ACHN (cell line): ENCODE measurements at regions not wholly inside any gene's neighbourhood (a gene's known extent, or its start where the extent isn't known, plus 50 kb on each side); places are given as distances from the start of the nearest gene placed in this dataset.
A peak's percentile ranks its signal among the peaks of the same experiment; 100 is the strongest.
"Not testable (repeated sequence)": the region's sequence is repeated elsewhere in the genome, so short reads cannot be mapped to it uniquely, and the experiment has no call there.

Source experiments
- DNase-seq: peaks from one replicate; pipeline ENCODE4 v3.0.0-alpha.2; 2015
- in situ Hi-C: cut with HindIII; loops from 2 replicates; pipeline ENCODE4 v1.10.0; 2017; ENCODE audit warnings: low sequenced_read_pairs, low pct_ligation_motif_present, low pct_unique_long_range_greater_than_20kb

GRCh38 chr1:94310570-94311270 lies 73.3 kb upstream of the ARHGAP29 start:
- no peak for DNase-seq

GRCh38 chr1:94309829-94310569 lies 72.6 kb upstream of the ARHGAP29 start:
- no peak for DNase-seq
- in situ Hi-C loops: loop anchor here (10.0 kb wide), 1 partner anchor 65 kb away; no protein-coding TSS in a partner anchor

More at GRCh38 chr1:94310570-94311270, 73.3 kb upstream of the ARHGAP29 start:
- in situ Hi-C loops: loop anchor here (10.0 kb wide), 1 partner anchor 66 kb away; no protein-coding TSS in a partner anchor

- no peak for DNase-seq
- in situ Hi-C loops: no loop called here
These were observed 71.8 kb upstream of the ARHGAP29 start for GRCh38 chr1:94309216-94309615.

- in situ Hi-C loops: no loop called here
- DNase-seq: no peak
These were observed 69.1 kb upstream of the ARHGAP29 start for GRCh38 chr1:94306521-94306920.

GRCh38 chr1:94305704-94306103 lies 68.3 kb upstream of the ARHGAP29 start:
- in situ Hi-C loops: no loop called here
- no peak for DNase-seq

- DNase-seq: no peak
- in situ Hi-C loops: no loop called here
These were observed 67.2 kb upstream of the ARHGAP29 start for GRCh38 chr1:94304553-94304952.

GRCh38 chr1:94303005-94303404 lies 65.6 kb upstream of the ARHGAP29 start:
- in situ Hi-C loops: no loop called here

GRCh38 chr1:94302497-94302896 lies 65.1 kb upstream of the ARHGAP29 start:
- in situ Hi-C loops: no loop called here
- no peak for DNase-seq

More at GRCh38 chr1:94303005-94303404, 65.6 kb upstream of the ARHGAP29 start:
- DNase-seq: no peak

- DNase-seq: no peak
- in situ Hi-C loops: no loop called here
These were observed 63.8 kb upstream of the ARHGAP29 start for GRCh38 chr1:94301186-94301585.

GRCh38 chr1:94300731-94301130 lies 63.3 kb upstream of the ARHGAP29 start:
- DNase-seq: no peak
- in situ Hi-C loops: no loop called here

- DNase-seq: peak; percentile 86
- in situ Hi-C loops: no loop called here
These were observed 62.5 kb upstream of the ARHGAP29 start for GRCh38 chr1:94299627-94300553.

- DNase-seq: no peak
These were observed 61.5 kb upstream of the ARHGAP29 start for GRCh38 chr1:94298861-94299260.

GRCh38 chr1:94296018-94296417 lies 58.6 kb upstream of the ARHGAP29 start:
- DNase-seq: no peak
- in situ Hi-C loops: no loop called here

More at GRCh38 chr1:94298861-94299260, 61.5 kb upstream of the ARHGAP29 start:
- in situ Hi-C loops: no loop called here

GRCh38 chr1:94292978-94293377 lies 55.6 kb upstream of the ARHGAP29 start:
- in situ Hi-C loops, DNase-seq: not testable (repeated sequence)

GRCh38 chr1:94289244-94289643 lies 51.9 kb upstream of the ARHGAP29 start:
- in situ Hi-C loops, DNase-seq: not testable (repeated sequence)
